DMS53 treated with DMSO at 0.1 percent for 48 hours (cell line): ENCODE measurements at regions not wholly inside any gene's neighbourhood (a gene's known extent, or its start where the extent isn't known, plus 50 kb on each side); places are given as distances from the start of the nearest gene placed in this dataset.
"Not testable (repeated sequence)": the region's sequence is repeated elsewhere in the genome, so short reads cannot be mapped to it uniquely, and the experiment has no call there.

Experiments used
- DNase-seq: peaks from one replicate; lab custom pipeline; 2025; ENCODE audit not compliant: unreplicated experiment; lab: John Stamatoyannopoulos, UW

DNA sequence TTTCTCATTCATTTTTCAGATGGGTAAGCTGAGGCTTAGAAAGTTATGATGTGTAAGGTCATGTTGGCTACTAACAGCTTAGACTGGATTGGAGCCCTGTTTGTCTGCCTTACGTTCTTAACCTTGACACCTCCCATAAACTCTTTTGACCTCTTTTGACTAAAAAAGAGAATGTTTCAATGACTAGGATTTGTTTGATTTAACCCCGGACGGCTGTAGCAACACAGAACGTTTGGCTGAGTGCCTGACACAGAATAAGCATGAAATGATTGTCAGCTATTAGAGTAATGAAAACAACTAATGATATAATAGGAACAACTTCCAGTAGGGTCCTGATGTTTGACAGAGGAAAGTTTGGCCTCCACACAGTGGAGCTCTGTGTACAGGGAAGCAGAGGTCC is 83.3 kb upstream of the PDZD8 start:
- DNase-seq, result no peak

DNA sequence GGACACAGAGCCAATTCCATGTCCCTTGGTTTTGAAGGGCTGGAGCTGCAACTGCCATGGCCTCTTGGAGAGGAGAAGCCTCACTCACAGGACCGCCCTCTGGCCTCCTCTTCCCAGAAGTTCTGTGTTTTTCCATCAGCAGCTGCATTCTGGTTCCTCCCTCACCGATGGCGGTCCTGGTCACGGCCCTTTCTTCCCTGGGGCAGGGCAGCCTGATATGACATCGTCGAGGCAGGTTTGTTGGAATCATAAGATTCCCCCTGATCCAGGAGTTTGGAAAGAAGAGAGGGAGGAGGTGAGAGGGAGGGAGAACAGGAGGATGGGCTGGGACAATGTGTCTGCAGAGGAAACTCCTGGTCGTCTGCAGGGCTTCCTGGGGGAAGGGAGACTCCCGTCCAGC is 82.7 kb upstream of the PDZD8 start:
- DNase-seq, result no peak

DNA sequence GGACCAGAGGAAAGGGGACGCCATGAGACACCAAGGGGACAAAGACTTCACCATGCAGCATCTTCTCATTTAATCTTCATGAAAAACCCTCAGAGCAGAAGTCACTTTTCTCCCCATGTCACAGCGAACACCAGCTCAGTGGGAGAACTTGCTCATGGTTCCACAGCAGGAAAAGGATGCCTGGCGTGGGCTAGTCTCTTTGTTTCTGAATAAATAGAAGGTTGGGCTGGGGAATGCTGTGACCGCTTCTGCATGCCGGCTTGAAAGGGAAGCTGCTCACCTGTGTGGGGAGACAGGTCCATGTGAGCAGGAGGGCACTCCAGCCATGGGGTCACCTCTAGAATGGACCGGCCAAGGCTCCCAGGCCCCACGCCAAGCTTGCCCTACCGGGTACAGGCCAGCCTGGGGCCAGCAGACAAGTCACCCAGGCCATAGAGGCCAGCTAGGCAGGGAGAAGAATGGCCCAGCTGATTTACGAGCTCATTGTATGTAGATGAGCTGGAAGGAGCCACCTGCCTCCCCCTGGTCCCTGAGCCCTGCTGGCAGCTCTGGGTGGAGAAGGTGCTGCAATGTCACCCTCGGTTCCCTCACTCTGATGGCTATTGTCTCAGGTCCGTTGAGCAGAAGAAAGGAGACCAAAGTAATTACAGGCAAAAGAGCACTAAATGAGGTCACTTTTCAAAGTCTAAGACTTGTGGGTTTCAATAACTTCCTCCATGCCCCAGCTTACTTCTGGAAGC is 82.0 kb upstream of the PDZD8 start:
- DNase-seq, result no peak

DNA sequence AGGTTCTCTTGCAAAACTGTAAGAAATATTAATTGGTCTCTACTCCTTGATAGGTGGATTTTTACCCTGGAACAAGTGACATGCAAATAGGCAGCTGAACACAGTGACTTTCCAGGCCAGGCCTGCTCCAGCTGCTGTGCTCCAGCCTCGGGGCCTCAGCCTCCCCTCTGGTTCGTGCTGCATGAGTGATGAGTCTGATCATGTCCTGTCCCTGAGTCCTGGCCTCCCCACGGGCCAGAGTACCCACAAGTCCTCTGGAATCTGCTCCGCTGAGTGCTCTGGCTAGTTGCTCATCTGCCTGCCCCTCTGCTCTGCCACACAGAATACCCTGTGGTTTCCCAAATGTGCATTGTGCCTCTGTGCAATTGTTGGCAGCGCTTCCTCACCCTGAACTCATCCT is 80.1 kb upstream of the PDZD8 start:
- DNase-seq, result no peak

DNA sequence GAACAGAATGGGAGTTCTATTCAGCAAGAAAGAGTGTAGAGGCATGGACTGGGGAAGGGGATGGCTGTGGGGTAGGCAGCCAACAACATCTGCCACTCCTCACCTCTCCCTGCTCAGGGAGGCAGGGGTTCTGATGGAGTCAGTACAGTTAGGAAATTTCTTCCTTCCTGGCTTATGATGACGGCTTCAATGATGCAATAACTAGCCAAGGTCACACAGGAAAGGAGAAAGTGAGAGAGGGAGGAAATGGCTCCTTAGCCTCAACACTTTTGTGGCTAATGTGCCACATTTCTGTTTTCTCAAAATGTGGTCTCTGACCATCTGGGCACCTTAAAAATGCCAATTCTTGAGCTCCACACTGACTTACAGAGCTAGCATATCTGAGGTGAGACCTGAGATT is 79.3 kb upstream of the PDZD8 start:
- no peak for DNase-seq

DNA sequence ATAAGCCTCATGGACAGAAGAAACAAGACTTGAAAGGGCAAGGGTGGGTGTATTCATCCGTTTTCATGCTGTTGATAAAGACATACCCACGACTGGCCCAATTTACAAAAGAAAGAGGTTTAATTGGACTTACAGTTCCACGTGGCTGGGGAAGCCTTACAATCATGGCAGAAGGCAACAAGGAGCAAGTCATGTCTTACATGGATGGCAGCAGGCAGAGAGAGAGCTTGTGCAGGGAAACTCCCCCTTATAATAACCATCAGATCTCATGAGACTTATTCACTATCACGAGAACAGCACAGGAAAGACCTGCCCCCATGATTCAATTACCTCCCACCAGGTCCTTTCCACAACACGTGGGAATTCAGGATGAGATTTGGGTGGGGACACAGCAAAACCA is 78.2 kb upstream of the PDZD8 start:
- DNase-seq, result not testable (repeated sequence)

DNA sequence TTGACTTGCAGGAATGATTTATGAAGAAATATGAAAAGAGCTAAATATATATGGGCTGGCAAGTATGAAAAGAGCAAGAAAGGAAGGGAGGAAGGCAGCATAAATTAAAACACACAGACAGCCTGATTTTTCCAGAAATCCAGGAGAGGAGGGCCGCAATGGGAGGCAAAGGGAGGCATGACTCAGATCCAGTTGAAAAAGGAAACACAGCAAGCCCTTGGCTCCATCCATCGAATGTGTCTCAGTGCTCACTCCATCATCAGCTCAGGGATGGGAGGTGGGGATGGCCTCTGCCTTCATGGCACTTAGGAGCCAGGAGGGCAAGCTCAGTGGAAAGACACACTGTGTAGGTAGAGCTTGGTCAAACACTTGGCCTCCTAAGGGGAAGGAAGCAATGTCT is 75.7 kb upstream of the PDZD8 start:
- DNase-seq, result no peak

DNA sequence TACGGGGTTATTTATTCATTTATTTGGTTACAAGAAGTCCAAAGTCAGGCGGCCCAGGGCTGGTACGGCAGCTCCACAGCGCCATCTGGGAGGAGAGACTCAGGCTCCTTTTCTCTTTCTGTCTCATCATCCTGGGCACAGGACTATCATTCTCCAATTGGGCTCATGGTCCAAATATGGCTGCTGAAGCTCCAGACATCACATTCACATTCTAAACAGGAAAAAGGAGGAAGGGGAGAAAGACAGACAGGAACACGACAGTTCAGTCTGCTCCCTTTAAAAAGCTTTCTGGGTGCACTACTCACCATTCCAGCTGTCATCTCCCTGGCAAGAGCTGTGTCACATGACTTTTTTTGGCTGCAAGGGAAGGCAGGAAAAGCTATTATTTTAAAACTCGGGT is 74.4 kb upstream of the PDZD8 start:
- DNase-seq, result no peak

DNA sequence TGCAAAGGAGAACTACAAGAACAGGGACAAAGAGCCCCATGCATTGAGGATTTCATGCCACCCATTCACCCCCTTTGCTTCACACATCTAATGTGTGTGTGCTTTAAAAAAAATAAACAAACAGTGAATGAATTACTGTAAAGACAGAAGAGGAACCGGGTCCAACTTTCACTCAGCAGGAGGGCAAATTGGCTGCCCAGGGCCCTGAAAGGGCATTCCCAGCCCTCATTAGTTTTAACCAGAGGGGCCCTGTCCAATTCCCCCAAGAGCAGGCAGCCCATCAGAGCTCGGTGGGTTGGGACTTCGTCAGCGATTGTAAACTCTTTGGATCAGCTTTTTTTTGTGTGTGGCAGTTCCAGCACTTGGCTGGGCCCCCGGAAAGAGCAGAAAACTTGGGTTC is 73.6 kb upstream of the PDZD8 start:
- DNase-seq, result no peak

DNA sequence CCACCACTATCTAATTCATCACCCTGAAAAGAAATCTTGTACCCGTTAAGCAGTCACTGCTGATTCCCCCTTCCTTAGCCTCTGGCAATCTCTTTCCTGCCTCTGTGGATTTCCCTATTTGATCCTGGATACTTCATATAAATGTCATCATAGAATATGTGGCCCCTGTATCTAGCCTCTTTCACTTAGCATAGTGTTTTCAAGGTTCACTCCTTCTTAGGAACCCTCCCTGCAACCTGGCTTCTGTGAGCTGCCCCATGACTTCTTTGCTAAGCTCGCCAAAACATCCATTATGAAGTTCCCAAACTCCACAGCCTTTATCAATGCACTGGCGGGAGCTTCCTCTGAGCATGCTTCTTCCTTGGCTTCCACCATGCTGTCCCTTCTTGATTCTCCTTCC is 70.8 kb upstream of the PDZD8 start:
- DNase-seq, result no peak

DNA sequence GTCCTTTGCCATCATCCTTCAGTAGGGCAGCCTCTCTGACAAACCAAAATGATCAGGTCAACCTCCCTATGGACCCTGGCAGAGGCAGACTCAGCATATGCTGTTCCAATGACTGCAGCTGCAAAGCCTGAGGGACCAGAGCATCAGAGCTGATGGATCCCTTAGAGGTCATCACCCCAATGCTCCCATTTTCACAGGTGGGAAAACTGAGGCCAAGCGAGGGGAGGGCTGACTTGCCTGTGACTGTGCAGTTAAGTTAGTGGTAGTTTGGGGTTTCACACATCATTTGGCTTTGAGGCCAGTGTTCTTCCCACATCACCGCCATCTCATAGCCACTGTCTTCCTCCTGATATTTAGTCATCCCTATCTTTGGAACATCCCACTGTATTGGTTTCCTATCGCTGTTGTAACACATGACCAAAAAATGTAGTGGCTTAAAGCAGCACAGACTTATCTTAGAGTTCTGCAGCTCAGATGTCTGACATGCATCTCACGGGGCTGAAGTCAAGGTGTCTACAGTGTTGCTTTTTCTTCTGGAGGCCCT is 69.3 kb upstream of the PDZD8 start:
- no peak for DNase-seq

DNA sequence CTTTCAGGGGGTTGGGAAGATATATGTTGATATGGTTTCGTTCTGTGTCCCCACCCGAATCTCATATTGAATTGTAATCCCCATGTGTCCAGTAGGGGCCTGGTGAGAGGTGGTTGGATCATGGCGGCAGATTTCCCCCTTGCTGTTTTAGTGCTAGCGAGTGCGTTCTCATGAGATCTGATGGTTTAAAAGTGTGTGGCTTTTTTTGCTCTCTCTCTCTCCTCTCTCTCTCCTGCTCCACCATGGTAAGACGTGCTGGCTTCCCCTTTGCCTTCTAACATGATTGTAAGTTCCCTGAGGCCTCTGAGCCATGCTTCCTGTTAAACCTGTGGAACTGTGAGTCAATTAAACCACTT is 68.4 kb upstream of the PDZD8 start:
- DNase-seq, result no peak

DNA sequence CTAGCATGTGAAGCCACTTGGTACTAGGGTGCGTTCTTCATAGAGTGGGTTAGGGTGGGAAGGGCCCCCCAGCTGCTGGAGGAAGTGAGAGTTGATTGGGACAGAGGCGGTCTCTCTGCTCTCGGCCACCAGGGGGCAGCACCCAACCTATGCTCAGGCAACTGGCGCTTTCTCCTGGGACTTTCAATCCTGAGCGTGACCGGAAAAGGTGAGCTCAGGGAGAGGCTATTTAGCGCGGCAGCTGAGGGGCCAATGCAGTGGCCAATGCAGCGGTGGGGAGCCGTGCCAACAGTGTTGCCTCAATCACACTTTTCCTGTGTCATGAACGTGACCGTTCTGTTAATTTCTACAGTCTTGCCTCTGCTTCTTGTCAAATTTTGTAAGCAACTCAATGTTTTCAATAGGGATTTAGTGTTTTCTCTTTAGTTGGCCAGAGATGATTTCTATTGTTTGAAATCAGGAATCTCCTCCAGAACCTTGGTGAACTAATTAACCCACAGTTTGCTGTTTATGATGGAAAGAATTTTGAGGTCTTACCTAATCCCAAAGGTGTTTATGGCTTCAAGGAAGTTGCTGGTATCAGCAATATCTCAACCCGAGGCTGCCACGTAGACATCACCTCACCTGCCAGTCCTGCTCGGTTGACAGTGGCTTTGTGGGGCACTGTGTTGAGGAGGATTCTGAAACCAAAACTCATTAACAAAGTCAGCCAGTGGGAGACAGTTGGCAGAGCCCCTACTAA is 67.9 kb upstream of the PDZD8 start:
- peak; percentile 66 for DNase-seq

DNA sequence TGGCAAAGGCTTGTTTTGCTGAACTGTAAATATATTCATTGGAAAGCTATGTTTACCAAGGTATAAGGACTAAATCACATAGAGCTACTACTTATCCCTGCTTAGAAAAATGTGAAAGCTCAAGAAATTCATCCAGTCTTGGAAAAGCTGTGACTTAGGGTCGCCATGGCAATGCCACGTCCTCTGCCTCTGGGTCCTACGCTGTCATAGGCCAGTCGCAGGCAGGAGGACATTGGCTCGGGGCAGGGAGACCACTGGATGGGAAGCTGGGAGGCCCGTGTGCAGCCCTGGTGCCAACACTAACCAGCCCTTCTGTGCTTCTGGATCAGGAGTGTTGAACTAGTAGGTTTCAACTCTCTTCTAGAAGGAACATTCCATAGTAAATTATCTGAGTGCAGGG is 67.3 kb upstream of the PDZD8 start:
- no peak for DNase-seq

DNA sequence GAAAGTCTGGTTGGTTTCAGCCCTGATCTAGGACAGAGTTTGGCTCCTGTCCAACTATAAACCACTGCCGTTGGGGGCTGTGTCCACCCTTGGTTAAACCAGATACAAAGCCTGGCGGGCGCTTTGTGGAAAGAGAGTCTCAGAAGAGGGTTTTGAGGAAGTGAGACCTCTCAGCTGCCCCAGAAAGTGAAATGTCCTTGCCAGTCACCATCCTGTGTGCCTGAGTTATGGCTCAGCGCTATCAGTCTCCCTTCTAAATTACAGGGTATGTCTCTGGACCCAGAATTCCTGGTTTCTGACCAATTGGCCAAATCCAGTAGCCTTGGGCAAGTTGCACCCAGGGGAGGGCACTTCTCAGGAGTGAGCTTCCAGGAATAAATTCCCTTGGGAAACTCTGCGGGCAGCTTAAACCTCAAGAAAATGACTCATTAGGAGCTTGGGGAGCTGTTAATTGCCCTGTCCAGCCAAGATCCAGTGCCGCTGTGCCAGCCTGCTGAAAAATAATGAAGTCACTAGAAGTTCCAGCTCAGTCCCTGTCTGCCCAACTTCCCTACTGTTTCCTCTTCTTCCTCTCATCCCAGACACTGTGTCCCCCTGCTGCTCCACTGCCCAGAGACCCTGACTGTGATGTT is 66.7 kb upstream of the PDZD8 start:
- DNase-seq, result no peak

DNA sequence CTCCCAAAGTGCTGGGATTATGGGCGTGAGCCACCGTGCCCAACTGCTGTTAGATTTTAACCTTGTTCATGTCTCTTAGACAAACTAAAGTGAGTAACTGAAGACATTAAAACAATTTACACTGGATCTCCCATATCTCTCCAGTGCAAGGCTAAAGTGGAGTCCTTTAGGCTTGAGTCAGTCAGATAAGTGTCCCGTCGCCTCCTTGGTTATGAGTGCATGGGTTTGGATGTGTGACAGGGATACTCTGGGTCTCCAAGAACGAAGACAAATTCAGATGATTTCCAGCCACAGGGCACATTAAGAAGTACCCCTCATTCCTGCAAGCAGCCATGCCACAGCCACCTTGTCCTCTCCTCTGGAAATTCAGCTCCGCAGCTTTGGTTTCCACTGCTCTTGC is 66.1 kb upstream of the PDZD8 start:
- DNase-seq, result no peak

DNA sequence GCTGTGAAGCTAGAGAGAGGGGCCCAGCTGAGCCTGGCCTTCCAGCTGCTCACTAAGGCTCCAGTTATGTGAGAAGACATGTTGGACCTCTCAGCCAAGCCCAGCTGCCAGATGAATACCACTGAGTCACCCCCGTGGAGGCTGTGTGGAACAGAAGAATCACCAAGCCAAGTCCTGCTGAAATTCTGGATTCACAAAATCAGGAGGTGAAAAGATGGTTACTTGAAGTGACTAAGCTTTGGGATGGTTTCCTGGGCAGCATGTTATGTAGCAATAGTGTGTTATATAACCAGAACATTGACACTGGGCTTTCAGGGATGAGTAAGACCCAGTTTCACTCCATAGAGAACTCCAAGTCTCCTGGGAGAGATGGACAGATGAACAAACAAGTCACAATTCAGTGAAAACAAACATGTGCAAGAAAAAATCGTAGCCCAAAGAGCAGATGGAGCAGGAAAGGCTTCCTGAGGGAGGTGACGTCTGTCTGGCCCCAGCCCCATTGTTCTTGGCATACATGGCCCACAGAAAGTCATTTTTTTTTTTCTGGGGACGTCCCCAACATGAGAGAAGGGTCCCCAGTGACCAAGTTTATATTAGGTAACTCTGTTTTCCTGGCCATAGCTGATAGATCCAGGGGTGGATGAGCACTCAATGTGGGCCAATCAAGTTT is 64.1 kb upstream of the PDZD8 start:
- DNase-seq, result no peak

DNA sequence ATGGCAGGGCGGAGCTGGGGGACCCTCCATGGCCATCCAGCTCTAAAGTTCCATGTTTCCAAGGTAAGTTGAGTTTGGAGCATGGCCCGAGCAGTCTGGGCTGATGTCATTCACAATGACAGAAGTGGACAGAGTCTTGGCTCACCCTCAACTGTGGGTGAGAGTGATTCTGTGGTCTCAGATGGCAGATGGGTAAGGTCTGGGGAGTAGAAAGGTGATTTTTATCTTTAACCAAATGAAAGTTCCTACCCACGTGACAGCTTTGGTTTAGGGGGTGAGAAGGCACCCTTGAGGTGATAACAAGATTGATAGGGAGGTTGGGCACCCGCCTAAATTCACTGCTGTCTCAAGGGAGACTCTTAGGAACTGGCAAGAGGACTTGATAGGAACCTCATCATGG is 57.6 kb upstream of the PDZD8 start:
- DNase-seq, result no peak

DNA sequence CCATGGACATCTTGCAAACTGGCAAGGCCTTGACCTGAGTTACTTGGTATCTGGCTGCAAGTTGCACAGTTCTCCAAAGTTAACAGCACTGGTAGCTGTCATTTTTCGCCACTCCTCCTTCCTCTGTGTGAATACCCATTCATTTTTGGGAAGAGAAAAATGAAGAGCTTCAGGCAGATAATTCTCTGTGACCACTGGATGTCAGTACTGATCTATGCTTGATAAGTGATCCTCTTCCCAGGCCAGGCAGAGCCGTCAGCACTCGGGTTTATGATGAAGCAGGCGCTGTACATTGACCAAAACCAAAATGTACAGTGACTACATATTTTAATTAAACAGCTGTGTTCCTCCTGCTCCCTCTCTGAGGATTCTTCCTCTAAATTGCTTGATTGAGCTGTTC is 55.9 kb upstream of the PDZD8 start:
- no peak for DNase-seq

DNA sequence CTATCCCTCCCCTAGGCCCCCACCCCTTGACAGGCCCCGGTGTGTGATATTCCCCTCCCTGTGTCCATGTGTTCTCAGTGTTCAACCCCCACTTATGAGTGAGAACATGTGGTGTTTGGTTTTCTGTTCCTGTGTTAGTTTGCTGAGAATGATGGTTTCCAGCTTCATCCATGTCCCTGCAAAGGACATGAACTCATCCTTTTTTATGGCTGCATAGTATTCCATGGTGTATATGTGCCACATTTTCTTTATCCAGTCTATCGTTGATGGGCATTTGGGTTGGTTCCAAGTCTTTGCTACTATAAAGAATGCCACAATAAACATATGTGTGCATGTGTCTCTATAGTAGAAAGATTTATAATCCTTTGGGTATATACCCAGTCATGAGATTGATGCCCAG is 55.3 kb upstream of the PDZD8 start:
- not testable (repeated sequence) for DNase-seq

DNA sequence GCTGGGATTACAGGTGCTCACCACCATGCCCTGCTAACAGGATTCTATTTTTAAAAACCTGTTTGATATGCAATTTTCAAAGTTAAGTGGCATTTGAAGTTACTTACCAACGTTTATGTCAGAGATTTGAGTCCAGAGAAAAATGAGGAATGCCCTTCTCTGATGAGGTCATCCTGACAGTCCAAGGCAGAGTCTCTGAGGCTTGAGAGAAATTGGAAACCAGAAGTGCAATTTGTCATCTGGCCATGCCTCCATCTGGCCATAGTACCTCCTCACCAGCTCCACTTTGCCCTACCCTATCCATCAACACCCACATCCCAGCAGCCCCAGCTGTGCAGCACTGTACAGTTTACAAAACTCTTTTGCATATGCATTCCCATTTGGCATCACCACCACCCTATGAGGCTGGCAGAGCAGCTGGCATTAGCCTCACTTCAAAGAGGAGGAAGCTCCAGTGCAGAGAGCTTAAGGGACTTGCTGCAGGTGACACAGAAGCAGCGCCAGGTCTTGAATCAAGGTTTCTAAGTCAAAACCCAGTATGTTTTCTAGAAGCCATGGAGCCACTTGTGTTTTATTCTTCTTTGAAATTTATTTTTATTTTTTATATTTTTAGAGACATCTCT is 54.5 kb upstream of the PDZD8 start:
- DNase-seq, result no peak
